ENCODE measurements at regions not wholly inside any gene's neighbourhood (a gene's known extent, or its start where the extent isn't known, plus 50 kb on each side); places are given as distances from the start of the nearest gene placed in this dataset.

DNA sequence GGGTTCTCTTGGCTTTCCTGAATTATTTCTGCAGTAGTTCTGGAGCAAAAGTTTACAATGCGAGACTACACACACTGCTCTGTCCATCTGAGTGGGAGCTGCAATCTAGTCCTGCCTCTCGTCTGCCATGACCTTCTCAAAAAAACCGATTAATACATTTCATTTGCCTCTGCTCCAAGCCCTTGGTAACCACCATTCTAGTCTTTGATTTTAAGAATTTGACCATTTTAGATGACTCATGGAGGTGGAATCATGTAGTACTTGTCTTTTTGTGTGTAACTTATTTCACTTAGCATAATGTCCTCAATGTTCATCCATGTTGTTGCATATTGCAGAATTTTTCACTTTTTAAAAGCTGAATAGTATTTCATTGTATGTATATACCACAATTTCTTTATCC is 356.9 kb downstream of the SV2B start:
- no peak overlapping the region for H3K4me2 ChIP-seq
- TF ChIP-seq, protein P1, sequence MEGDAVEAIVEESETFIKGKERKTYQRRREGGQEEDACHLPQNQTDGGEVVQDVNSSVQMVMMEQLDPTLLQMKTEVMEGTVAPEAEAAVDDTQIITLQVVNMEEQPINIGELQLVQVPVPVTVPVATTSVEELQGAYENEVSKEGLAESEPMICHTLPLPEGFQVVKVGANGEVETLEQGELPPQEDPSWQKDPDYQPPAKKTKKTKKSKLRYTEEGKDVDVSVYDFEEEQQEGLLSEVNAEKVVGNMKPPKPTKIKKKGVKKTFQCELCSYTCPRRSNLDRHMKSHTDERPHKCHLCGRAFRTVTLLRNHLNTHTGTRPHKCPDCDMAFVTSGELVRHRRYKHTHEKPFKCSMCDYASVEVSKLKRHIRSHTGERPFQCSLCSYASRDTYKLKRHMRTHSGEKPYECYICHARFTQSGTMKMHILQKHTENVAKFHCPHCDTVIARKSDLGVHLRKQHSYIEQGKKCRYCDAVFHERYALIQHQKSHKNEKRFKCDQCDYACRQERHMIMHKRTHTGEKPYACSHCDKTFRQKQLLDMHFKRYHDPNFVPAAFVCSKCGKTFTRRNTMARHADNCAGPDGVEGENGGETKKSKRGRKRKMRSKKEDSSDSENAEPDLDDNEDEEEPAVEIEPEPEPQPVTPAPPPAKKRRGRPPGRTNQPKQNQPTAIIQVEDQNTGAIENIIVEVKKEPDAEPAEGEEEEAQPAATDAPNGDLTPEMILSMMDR (IDR thresholded peaks at IDR 0.05): no peak
- TF ChIP-seq EZH2 (IDR thresholded peaks at IDR 0.05) (no peak), EZH2phosphoT487 (IDR thresholded peaks at IDR 0.05) (no peak)
- Mint-ChIP-seq H3K27ac (no peak overlapping the region), H3K9me3 (peaks cover 17% of the 10 kb centered on the region), H3K36me3 (no peaks in the 10 kb centered on the region), H3K4me3 (no peak overlapping the region), H3K27me3 (ENCODE audit: insufficient read depth, low read depth) (peaks cover 3% of the 10 kb centered on the region), H3K4me1 (peaks cover 3% of the 10 kb centered on the region)
- H3K79me2 ChIP-seq (ENCODE audit: low read depth): no peaks in the 10 kb centered on the region
- H3K9me3 ChIP-seq (ENCODE audit: low read depth): no peaks in the 10 kb centered on the region
- no peak overlapping the region for H3K9ac ChIP-seq
- H2AFZ ChIP-seq (replicated peaks): no peak overlapping the region
- H3K36me3 ChIP-seq: no peaks in the 10 kb centered on the region
- no peak overlapping the region for H3K27ac ChIP-seq
- no peaks in the 10 kb centered on the region for H4K20me1 ChIP-seq (ENCODE audit: low read depth)
- DNase-seq (ENCODE audit: low spot score): no peak
- H3K27me3 ChIP-seq: no peaks in the 10 kb centered on the region
- no peaks in the 10 kb centered on the region for H3K4me1 ChIP-seq
- no peaks in the 10 kb centered on the region for H3F3A ChIP-seq (ENCODE audit: low read depth)
- no peak overlapping the region for H3K4me3 ChIP-seq

DNA sequence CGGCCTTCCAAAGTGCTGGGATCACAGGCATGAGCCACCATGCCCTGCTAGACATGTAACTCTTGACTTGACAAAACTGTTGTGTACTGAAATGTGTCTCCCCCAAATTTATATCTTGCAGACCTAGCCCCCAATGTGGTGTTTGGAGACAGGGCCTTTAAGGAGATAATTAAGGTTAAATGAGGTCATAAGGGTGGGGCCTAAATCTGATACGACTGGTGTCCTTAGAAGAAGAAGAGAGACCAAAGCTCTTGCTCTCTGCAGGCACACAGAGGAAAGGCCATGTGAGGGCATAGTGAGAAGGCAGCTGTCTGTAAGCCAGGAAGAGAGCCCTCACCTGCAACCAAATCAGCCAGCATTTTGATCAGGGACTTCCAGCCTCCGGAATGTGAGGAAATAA is 361.3 kb downstream of the SV2B start:
- Mint-ChIP-seq H3K4me3 (no peak overlapping the region), H3K27ac (no peak overlapping the region), H3K9me3 (no peaks in the 10 kb centered on the region), H3K4me1 (peaks cover 3% of the 10 kb centered on the region), H3K36me3 (no peaks in the 10 kb centered on the region), H3K27me3 (ENCODE audit: insufficient read depth, low read depth) (peaks cover 3% of the 10 kb centered on the region)
- Histone ChIP-seq H3K9me3 (ENCODE audit: low read depth) (no peaks in the 10 kb centered on the region), H3K79me2 (ENCODE audit: low read depth) (no peaks in the 10 kb centered on the region), H3K27me3 (no peaks in the 10 kb centered on the region), H3K27ac (no peak overlapping the region), H3K4me2 (no peak overlapping the region), H3K4me1 (no peaks in the 10 kb centered on the region), H3K36me3 (no peaks in the 10 kb centered on the region), H2AFZ (replicated peaks) (no peak overlapping the region), H3K9ac (no peak overlapping the region), H4K20me1 (ENCODE audit: low read depth) (no peaks in the 10 kb centered on the region), H3K4me3 (no peak overlapping the region), H3F3A (ENCODE audit: low read depth) (no peaks in the 10 kb centered on the region)
- no peak for TF ChIP-seq EZH2 (IDR thresholded peaks at IDR 0.05)
- no peak for DNase-seq (ENCODE audit: low spot score)

DNA sequence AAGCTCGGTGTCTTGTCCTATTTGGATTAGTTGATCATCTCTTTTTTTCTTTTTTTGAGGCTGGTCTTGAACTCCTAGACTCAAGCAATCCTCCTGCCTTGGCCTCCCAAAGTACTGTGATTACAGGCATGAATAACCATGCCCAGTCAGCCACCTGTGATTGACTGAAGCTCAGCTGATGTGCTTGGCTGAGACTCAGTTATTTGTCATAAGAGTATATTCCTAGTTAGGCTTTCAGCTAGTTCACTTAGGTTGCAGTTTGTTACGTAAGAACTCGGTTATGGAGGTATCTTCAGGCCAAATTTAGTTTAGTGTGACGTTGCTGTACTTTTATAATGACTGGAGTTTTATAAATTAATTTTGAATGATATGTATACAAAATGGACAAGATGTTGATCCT is 365.0 kb downstream of the SV2B start:
- H3K27me3 Mint-ChIP-seq (ENCODE audit: insufficient read depth, low read depth): no peaks in the 10 kb centered on the region

DNA sequence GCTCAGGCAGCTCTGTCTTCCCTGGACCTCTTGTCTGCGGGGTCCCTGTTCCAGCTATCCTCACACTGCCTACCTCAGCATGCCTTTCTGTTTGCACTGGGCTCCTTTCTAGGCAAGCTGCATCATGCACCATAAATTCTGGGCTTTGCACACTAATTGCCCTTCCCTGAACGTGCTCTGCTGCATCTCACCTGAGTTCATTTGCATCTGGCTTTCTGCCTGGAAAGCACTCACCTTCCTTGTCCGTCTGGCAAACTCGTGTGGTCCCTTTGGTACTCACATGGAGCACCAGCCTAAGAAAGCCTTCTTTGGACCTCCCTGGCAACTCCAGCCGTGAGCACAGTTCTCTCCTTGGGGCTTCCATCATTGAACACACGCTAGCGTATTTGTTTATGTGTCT is 365.6 kb downstream of the SV2B start:
- Mint-ChIP-seq H3K27me3 (ENCODE audit: insufficient read depth, low read depth) (no peaks in the 10 kb centered on the region), H3K9me3 (no peaks in the 10 kb centered on the region), H3K27ac (no peak overlapping the region), H3K4me3 (no peak overlapping the region), H3K36me3 (no peaks in the 10 kb centered on the region), H3K4me1 (no peaks in the 10 kb centered on the region)
- no peak overlapping the region for H2AFZ ChIP-seq (replicated peaks)
- H3F3A ChIP-seq (ENCODE audit: low read depth): no peaks in the 10 kb centered on the region
- no peaks in the 10 kb centered on the region for H3K36me3 ChIP-seq
- no peak overlapping the region for H3K9ac ChIP-seq
- no peak overlapping the region for H3K27ac ChIP-seq
- H3K9me3 ChIP-seq (ENCODE audit: low read depth): no peaks in the 10 kb centered on the region
- H4K20me1 ChIP-seq (ENCODE audit: low read depth): no peaks in the 10 kb centered on the region
- H3K27me3 ChIP-seq: no peaks in the 10 kb centered on the region
- no peak for TF ChIP-seq EZH2 (IDR thresholded peaks at IDR 0.05)
- TF ChIP-seq, protein P1 (IDR thresholded peaks at IDR 0.05): no peak
- TF ChIP-seq EZH2phosphoT487 (IDR thresholded peaks at IDR 0.05): no peak
- no peaks in the 10 kb centered on the region for H3K79me2 ChIP-seq (ENCODE audit: low read depth)
- no peak overlapping the region for H3K4me2 ChIP-seq
- peaks cover 8% of the 10 kb centered on the region for H3K4me1 ChIP-seq
- no peak for DNase-seq (ENCODE audit: low spot score)
- H3K4me3 ChIP-seq: no peak overlapping the region

More for the DNA sequence above, 365.0 kb downstream of the SV2B start:
- Mint-ChIP-seq H3K9me3 (no peaks in the 10 kb centered on the region), H3K36me3 (no peaks in the 10 kb centered on the region), H3K4me1 (no peaks in the 10 kb centered on the region), H3K27ac (no peak overlapping the region), H3K4me3 (no peak overlapping the region)
- no peak for DNase-seq (ENCODE audit: low spot score)
- H4K20me1 ChIP-seq (ENCODE audit: low read depth): no peaks in the 10 kb centered on the region
- H3K27ac ChIP-seq: no peak overlapping the region
- no peaks in the 10 kb centered on the region for H3K79me2 ChIP-seq (ENCODE audit: low read depth)
- peaks cover 8% of the 10 kb centered on the region for H3K4me1 ChIP-seq
- H3F3A ChIP-seq (ENCODE audit: low read depth): no peaks in the 10 kb centered on the region
- H3K4me3 ChIP-seq: no peak overlapping the region
- H3K4me2 ChIP-seq: no peak overlapping the region
- H3K27me3 ChIP-seq: no peaks in the 10 kb centered on the region
- H3K9ac ChIP-seq: no peak overlapping the region
- no peak overlapping the region for H2AFZ ChIP-seq (replicated peaks)
- TF ChIP-seq, protein P1 (IDR thresholded peaks at IDR 0.05): no peak
- TF ChIP-seq EZH2phosphoT487 (IDR thresholded peaks at IDR 0.05) (no peak), EZH2 (IDR thresholded peaks at IDR 0.05) (no peak)
- H3K9me3 ChIP-seq (ENCODE audit: low read depth): no peaks in the 10 kb centered on the region
- no peaks in the 10 kb centered on the region for H3K36me3 ChIP-seq

Data from neural progenitor cell (in vitro differentiated cells).